HEK293T (cell line): ENCODE measurements at regions not wholly inside any gene's neighbourhood (a gene's known extent, or its start where the extent isn't known, plus 50 kb on each side); places are given as distances from the start of the nearest gene placed in this dataset.
"Not testable (repeated sequence)": the region's sequence is repeated elsewhere in the genome, so short reads cannot be mapped to it uniquely, and the experiment has no call there.

ENCODE experiments used
- CTCF ChIA-PET: fragments of 350-600 bp; formaldehyde crosslinking; extraction: SDS; loops from one replicate; lab custom pipeline; 2021; ENCODE audit warnings: antibody characterized with exemption, inconsistent platforms; lab: Yijun Ruan, JAX
- POLR2A ChIA-PET: fragments of 350-600 bp; formaldehyde crosslinking; extraction: SDS; loops from one replicate; lab custom pipeline; 2020; ENCODE audit warnings: antibody characterized with exemption, inconsistent platforms; lab: Yijun Ruan, JAX
- DNase-seq: peaks from one replicate; pipeline ENCODE4 v3.0.0; 2012; ENCODE audit warnings: mixed read lengths; ENCODE audit errors: extremely low spot score
- ARNT ChIP-seq: fragments of 450-650 bp; IDR thresholded peaks from 2 replicates; pipeline ENCODE4 v1.6.1; 2017; ENCODE audit warnings: mild to moderate bottlenecking
- BHLHE40 ChIP-seq: fragments of 450-650 bp; IDR thresholded peaks from 2 replicates; pipeline ENCODE4 v1.6.1; 2016; ENCODE audit warnings: mild to moderate bottlenecking, moderate library complexity, borderline replicate concordance
- CTBP1 ChIP-seq: fragments of 450-650 bp; IDR thresholded peaks from 2 replicates; pipeline ENCODE4 v1.6.1; 2016; ENCODE audit warnings: borderline replicate concordance
- ELF4 ChIP-seq: fragments of 450-650 bp; IDR thresholded peaks from 2 replicates; pipeline ENCODE4 v1.6.1; 2017; ENCODE audit warnings: antibody characterized with exemption
- FOXA1 ChIP-seq: fragments of 450-650 bp; IDR thresholded peaks from 2 replicates; pipeline ENCODE4 v1.6.1; 2016; ENCODE audit warnings: mild to moderate bottlenecking
- FOXK2 ChIP-seq: fragments of 450-650 bp; IDR thresholded peaks from 2 replicates; pipeline ENCODE4 v1.6.1; 2016; ENCODE audit warnings: mild to moderate bottlenecking
- FOXM1 ChIP-seq: fragments of 450-650 bp; IDR thresholded peaks from 2 replicates; pipeline ENCODE4 v1.6.1; 2017; ENCODE audit warnings: mild to moderate bottlenecking, borderline replicate concordance
- HDGF ChIP-seq: fragments of 450-650 bp; IDR thresholded peaks from 2 replicates; pipeline ENCODE4 v1.6.1; 2017; ENCODE audit warnings: antibody characterized with exemption, borderline replicate concordance
- L3MBTL2 ChIP-seq: fragments of 450-650 bp; conservative IDR thresholded peaks from 2 replicates; pipeline ENCODE4 v1.6.1; 2016; ENCODE audit warnings: mild to moderate bottlenecking
- LEF1 ChIP-seq: fragments of 450-650 bp; IDR thresholded peaks from 2 replicates; pipeline ENCODE4 v1.6.1; 2017; ENCODE audit warnings: mild to moderate bottlenecking, borderline replicate concordance
- NFRKB ChIP-seq: fragments of 450-650 bp; IDR thresholded peaks from 2 replicates; pipeline ENCODE4 v1.6.1; 2016; ENCODE audit warnings: mild to moderate bottlenecking, moderate library complexity
- SP1 ChIP-seq: fragments of 450-650 bp; IDR thresholded peaks from 2 replicates; pipeline ENCODE4 v1.6.1; 2017
- SUZ12 ChIP-seq: fragments of 450-650 bp; IDR thresholded peaks from 2 replicates; pipeline ENCODE4 v1.6.1; 2016; ENCODE audit warnings: mild to moderate bottlenecking
- TARDBP ChIP-seq: fragments of 450-650 bp; IDR thresholded peaks from 2 replicates; pipeline ENCODE4 v1.6.1; 2016
- ZNF384 ChIP-seq: fragments of 450-650 bp; IDR thresholded peaks from 2 replicates; pipeline ENCODE4 v1.6.1; 2016
- TF ChIP-seq, protein P1 (sequence below): fragments of 450-650 bp; IDR thresholded peaks from 2 replicates; pipeline ENCODE4 v1.6.1; 2016

DNA sequence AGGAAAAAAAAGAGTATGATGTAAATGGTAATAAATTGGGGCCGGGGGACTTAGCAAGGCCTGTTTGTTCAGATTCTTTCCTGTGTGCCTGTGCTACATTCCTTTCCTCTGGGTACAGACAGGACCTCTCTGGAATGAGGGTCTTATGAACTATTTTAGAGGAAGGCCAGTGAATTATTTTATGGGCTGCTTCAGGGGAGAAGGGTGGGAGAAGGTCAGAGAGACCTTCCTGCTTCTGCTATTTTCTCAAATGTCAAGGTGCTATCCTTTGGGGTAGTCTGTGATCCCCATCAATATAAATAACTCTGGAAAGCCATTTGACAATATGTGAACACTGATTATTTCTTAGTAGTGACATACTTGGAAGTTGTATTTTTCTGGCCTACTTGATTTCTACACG lies 426.5 kb downstream of the SH2D4B start:
- DNase-seq, result no peak
- TF ChIP-seq, protein P1, sequence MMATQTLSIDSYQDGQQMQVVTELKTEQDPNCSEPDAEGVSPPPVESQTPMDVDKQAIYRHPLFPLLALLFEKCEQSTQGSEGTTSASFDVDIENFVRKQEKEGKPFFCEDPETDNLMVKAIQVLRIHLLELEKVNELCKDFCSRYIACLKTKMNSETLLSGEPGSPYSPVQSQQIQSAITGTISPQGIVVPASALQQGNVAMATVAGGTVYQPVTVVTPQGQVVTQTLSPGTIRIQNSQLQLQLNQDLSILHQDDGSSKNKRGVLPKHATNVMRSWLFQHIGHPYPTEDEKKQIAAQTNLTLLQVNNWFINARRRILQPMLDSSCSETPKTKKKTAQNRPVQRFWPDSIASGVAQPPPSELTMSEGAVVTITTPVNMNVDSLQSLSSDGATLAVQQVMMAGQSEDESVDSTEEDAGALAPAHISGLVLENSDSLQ, result no peak
- TF ChIP-seq SP1, result no peak
- TF ChIP-seq SUZ12, result no peak
- TF ChIP-seq NFRKB, result no peak
- no peak for TF ChIP-seq BHLHE40
- TF ChIP-seq L3MBTL2, result no peak
- no peak for TF ChIP-seq FOXA1
- no peak for TF ChIP-seq HDGF
- ChIA-PET POLR2A (no interaction called here), CTCF (interaction anchor here (0.7 kb wide), 1 partner anchor 298 kb away, joined by 3 read pairs; no protein-coding TSS in a partner anchor)

- ChIA-PET CTCF (no interaction called here), POLR2A (no interaction called here)
- no peak for DNase-seq
- no peak for TF ChIP-seq NFRKB
- TF ChIP-seq TARDBP, result no peak
- no peak for TF ChIP-seq ARNT
- no peak for TF ChIP-seq L3MBTL2
- TF ChIP-seq SP1, result no peak
- TF ChIP-seq HDGF, result no peak
- TF ChIP-seq BHLHE40, result no peak
- TF ChIP-seq ELF4, result no peak
- TF ChIP-seq, protein P1, result no peak
- no peak for TF ChIP-seq FOXA1
- TF ChIP-seq FOXK2, result no peak
These were observed 427.4 kb downstream of the SH2D4B start for GRCh38 chr10:80964955-80965614.

DNA sequence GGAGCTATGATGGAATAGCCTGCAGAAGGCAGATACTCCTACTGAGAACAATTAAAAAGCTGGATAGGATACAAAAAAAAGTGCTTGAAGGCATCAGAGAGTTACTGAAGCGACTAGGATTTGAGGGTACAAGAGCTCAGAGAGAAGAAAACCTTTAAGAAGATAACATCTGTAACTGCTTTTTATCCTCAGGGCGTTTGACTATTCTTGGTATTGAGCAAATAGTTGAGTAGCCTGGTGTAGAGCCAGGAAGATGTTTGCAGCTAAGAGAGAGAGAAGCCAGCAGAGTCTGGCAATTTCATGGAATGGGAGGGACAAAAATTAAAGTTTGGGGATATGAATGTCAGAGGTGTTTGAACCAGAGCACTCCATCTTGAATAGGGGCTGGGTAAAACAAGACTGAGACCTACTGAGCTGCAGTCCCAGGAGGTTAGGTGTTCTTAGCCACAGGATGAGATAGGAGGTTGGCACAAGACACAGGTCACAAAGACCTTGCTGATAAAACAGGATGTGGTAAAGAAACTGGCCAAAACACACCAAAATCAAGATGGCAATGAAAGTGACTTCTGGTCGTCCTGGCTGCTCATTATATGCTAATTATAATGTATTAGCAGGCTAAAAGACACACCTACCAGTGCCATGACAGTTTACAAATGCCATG lies 428.8 kb downstream of the SH2D4B start:
- no peak for TF ChIP-seq NFRKB
- TF ChIP-seq BHLHE40, result no peak
- no peak for TF ChIP-seq LEF1
- TF ChIP-seq SUZ12, result no peak
- no peak for TF ChIP-seq FOXA1
- TF ChIP-seq L3MBTL2, result no peak
- TF ChIP-seq, protein P1, result no peak
- TF ChIP-seq ARNT, result no peak
- no peak for TF ChIP-seq FOXK2
- no peak for TF ChIP-seq FOXM1
- no peak for TF ChIP-seq HDGF
- TF ChIP-seq TARDBP, result no peak
- TF ChIP-seq SP1, result no peak
- TF ChIP-seq ZNF384, result no peak
- CTCF ChIA-PET, result interaction anchor here (0.6 kb wide), 1 partner anchor 252 kb away, joined by 8 read pairs; no protein-coding TSS in a partner anchor
- POLR2A ChIA-PET, result no interaction called here
- DNase-seq, result no peak

DNA sequence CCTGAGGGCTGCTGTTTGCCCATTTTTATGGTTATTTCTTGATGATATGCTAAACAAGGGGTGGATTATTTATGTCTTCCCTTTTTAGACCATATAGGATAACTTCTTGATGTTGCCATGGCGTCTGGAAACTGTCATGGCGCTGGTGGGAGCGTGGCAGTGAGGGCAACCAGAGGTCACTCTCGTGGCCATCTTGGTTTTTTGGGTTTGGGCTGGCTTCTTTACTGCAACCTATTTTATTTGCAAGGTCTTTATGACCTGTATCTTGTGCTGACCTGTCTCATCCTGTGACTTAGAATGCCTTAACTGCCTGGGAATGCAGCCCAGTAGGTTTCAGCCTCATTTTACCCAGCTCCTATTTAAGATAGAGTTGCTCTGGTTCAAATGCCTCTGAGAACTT lies 429.7 kb downstream of the SH2D4B start:
- CTCF ChIA-PET, DNase-seq, POLR2A ChIA-PET: not testable (repeated sequence)

- ChIA-PET POLR2A (no interaction called here), CTCF (no interaction called here)
- no peak for DNase-seq
- TF ChIP-seq LEF1, result no peak
- TF ChIP-seq SP1, result no peak
- TF ChIP-seq L3MBTL2, result no peak
- TF ChIP-seq FOXA1, result no peak
- TF ChIP-seq FOXM1, result no peak
- TF ChIP-seq BHLHE40, result no peak
- TF ChIP-seq CTBP1, result no peak
- TF ChIP-seq, protein P1, result no peak
- TF ChIP-seq ZNF384, result no peak
- no peak for TF ChIP-seq FOXK2
- no peak for TF ChIP-seq TARDBP
These were observed 431.2 kb downstream of the SH2D4B start for GRCh38 chr10:80968903-80969302.

DNA sequence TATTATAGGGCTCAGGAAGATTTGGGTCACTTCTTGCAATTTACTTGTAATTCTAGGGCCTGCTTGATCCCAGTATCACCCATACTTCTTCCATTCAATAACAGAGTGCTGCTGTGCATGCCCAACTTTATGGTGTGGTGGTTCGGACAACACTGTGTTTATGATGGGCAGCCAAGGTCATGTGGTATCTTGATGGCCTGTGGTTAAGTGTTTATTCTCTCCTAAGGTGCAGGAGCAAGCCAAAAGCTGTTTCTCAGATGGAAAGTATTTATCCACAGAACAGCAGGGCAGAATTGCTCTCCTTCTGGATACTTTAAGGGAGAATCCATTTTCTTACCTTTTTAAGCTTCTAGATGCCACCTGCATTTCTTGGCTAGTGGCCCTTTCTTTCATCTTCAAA lies 433.8 kb downstream of the SH2D4B start:
- ChIA-PET POLR2A (no interaction called here), CTCF (no interaction called here)
- TF ChIP-seq SP1, result no peak
- TF ChIP-seq, protein P1, result no peak
- TF ChIP-seq BHLHE40, result no peak
- no peak for DNase-seq
